ENCODE measurements at regions not wholly inside any gene's neighbourhood (a gene's known extent, or its start where the extent isn't known, plus 50 kb on each side); places are given as distances from the start of the nearest gene placed in this dataset.
"Not testable (repeated sequence)": the region's sequence is repeated elsewhere in the genome, so short reads cannot be mapped to it uniquely, and the experiment has no call there.

DNA sequence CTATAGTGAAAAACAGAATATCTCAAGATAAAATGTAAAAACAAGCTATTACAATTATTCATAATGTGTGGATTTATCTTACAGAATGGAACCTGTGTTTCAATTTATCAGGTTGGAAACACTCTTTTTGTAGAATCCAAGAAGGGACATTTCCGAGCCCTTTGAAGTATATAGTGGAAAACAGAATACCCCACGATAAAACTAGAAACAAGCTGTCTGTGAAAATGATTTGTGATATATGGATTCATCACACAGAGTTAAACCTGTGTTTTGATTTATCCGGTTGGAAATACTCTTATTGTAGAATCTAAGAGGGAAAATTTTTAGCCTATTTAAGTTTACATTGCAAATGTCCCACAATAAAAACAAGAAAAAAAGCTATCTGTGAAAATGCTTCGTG is 388.2 kb downstream of the PRDM9 start:
- no peaks in the 10 kb centered on the region for H3K4me1 ChIP-seq
- peaks cover 0 to 33% (median 14%) of the 10 kb centered on the region in 4 donors for H3K9me3 ChIP-seq
- H3K4me3 ChIP-seq, result no peak overlapping the region
- H3K27ac ChIP-seq, result no peak overlapping the region
- intact Hi-C loops (cut with DNase I; ENCODE audit: low total_unique reads), result no loop called here
- no peaks in the 10 kb centered on the region for H3K27me3 ChIP-seq
- no peak for DNase-seq
- H3K36me3 ChIP-seq, result no peaks in the 10 kb centered on the region
- 75 to 80% (median 79%) methylated on average over 4 of the region's 4 CpGs for WGBS, 5 donors
- TF ChIP-seq POLR2AphosphoS5 (IDR thresholded peaks at IDR 0.05) (no peak), POLR2A (IDR thresholded peaks at IDR 0.05) (no peak), EP300 (IDR thresholded peaks at IDR 0.05) (no peak)
- TF ChIP-seq, protein P1, sequence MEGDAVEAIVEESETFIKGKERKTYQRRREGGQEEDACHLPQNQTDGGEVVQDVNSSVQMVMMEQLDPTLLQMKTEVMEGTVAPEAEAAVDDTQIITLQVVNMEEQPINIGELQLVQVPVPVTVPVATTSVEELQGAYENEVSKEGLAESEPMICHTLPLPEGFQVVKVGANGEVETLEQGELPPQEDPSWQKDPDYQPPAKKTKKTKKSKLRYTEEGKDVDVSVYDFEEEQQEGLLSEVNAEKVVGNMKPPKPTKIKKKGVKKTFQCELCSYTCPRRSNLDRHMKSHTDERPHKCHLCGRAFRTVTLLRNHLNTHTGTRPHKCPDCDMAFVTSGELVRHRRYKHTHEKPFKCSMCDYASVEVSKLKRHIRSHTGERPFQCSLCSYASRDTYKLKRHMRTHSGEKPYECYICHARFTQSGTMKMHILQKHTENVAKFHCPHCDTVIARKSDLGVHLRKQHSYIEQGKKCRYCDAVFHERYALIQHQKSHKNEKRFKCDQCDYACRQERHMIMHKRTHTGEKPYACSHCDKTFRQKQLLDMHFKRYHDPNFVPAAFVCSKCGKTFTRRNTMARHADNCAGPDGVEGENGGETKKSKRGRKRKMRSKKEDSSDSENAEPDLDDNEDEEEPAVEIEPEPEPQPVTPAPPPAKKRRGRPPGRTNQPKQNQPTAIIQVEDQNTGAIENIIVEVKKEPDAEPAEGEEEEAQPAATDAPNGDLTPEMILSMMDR (IDR thresholded peaks at IDR 0.05), result no peak

DNA sequence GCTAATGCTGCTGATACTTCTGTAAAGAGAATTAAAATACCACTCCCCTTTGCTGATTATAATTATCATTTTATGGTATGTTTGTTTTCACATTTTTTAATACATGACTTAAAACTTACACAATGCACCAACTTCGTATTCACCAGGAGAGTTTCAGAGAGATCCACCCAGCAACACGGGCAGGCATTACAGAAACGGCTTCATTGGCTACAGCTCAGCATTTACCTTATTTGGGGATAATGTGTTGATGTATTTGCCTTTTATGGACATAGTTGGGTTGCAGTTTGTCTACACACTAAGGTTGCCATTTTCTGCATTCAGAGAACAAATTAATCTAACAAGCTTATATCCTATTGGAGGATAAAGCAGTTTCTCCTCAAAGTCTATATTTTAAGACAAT is 423.6 kb downstream of the PRDM9 start:
- Histone ChIP-seq H3K27ac (no peak overlapping the region), H3K36me3 (no peaks in the 10 kb centered on the region), H3K27me3 (no peaks in the 10 kb centered on the region), H3K9me3 (peaks cover 0 to 14% (median 4%) of the 10 kb centered on the region in 4 donors), H3K4me3 (no peak overlapping the region), H3K4me1 (no peaks in the 10 kb centered on the region)
- WGBS, 5 donors, result 67 to 79% (median 77%) methylated on average over 3 of the region's 3 CpGs
- intact Hi-C loops (cut with DNase I; ENCODE audit: low total_unique reads), result no loop called here
- no peak for DNase-seq
- TF ChIP-seq POLR2A (IDR thresholded peaks at IDR 0.05), result no peak
- no peak for TF ChIP-seq EP300 (IDR thresholded peaks at IDR 0.05)
- TF ChIP-seq, protein P1 (IDR thresholded peaks at IDR 0.05), result no peak
- no peak for TF ChIP-seq POLR2AphosphoS5 (IDR thresholded peaks at IDR 0.05)

DNA sequence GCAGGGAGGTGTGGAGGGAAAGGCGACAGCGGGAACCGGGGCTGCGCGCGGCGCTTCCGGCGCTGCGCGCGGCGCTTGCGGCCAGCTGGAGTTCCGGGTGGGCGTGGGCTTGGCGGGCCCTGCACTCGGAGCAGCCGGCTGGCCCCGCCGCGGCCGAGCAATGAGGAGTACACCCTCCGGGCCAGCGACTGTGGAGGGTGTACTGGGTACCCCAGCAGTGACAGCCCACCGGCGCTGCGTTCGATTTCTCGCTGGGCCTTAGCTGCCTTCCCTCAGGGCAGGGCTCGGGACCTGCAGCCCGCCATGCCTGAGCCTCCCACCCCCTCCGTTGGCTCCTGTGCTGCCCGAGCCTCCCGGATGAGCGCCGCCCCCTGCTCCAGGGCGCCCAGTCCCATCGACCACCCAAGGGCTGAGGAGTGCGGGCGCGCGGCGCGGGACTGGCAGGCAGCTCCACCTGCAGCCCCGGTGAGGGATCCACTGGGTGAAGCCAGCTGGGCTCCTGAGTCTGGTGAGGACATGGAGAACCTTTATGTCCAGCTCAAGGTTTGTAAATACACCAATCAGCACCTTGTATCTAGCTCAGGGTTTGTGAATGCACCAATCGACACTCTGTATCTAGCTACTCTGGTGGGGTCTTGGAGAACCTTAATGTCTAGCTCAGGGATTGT is 444.0 kb downstream of the PRDM9 start:
- H3K4me1 ChIP-seq; intact Hi-C loops (cut with DNase I; ENCODE audit: low total_unique reads); H3K27me3 ChIP-seq; H3K36me3 ChIP-seq; H3K27ac ChIP-seq: not testable (repeated sequence)
- peak overlapping the region in 2 of 4 donors; percentile 3 to 23 for H3K4me3 ChIP-seq
- peaks cover 0 to 17% (median 8%) of the 10 kb centered on the region in 4 donors for H3K9me3 ChIP-seq
- WGBS, 5 donors, result 82 to 90% (median 86%) methylated on average over 31 to 47 of the region's 47 CpGs
- peak in 1 of 2 donors; percentile 18 for DNase-seq

DNA sequence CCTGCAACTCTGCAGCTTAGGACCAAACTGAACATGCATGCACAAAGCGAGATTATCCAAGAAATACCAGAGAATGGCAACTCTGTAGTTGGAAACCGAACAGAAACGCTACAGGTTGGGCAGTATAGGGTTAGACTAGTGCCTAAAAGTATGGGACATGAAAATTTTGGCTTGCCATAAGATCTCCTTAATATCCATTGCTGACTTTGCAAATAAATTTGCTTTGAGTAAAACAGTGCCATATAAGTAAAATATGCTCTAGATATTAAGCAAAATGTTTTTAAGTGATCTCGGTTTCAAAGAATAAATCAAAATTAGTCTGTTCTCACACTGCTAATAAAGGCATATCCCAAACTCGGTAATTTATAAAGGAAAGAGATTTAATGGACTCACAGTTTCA is 456.0 kb downstream of the PRDM9 start:
- Histone ChIP-seq H3K4me3 (no peak overlapping the region), H3K36me3 (no peaks in the 10 kb centered on the region), H3K27ac (no peak overlapping the region), H3K9me3 (no peaks in the 10 kb centered on the region), H3K4me1 (no peaks in the 10 kb centered on the region), H3K27me3 (no peaks in the 10 kb centered on the region)
- no peak for DNase-seq
- TF ChIP-seq, protein P1 (IDR thresholded peaks at IDR 0.05), result no peak
- no peak for TF ChIP-seq POLR2AphosphoS5 (IDR thresholded peaks at IDR 0.05)
- TF ChIP-seq EP300 (IDR thresholded peaks at IDR 0.05), result no peak
- TF ChIP-seq POLR2A (IDR thresholded peaks at IDR 0.05), result no peak
- 79 to 83% (median 82%) methylated on average over 5 of the region's 5 CpGs for WGBS, 5 donors
- intact Hi-C loops (cut with DNase I; ENCODE audit: low total_unique reads), result no loop called here

DNA sequence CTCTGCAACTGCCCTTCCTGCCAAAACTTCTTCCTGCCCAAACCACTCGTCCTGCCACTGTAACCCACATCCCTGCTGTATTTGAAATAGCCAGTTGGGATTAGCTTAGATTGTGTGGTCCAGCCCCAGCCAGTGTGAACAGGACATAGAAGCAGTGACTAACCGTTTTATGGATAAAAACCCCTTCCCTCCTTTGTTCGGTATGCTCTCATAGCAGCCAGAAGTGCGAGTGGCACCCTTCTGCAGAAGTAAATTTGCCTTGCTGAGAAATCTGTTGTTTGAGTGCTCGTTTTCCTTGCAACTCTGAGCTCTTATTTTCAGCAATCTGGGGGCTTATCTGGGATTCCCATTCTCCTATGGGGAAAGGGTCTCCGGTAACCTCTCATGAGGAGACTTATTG is 470.0 kb downstream of the PRDM9 start:
- intact Hi-C loops (cut with DNase I; ENCODE audit: low total_unique reads), result no loop called here

More for the DNA sequence above, 470.0 kb downstream of the PRDM9 start:
- H3K27ac ChIP-seq, result no peak overlapping the region
- H3K27me3 ChIP-seq, result no peaks in the 10 kb centered on the region
- no peaks in the 10 kb centered on the region for H3K36me3 ChIP-seq
- H3K4me3 ChIP-seq, result no peak overlapping the region
- H3K4me1 ChIP-seq, result no peaks in the 10 kb centered on the region
- 63 to 81% (median 71%) methylated on average over 6 of the region's 6 CpGs for WGBS, 5 donors
- DNase-seq, result no peak
- no peak for TF ChIP-seq POLR2AphosphoS5 (IDR thresholded peaks at IDR 0.05)
- no peak for TF ChIP-seq POLR2A (IDR thresholded peaks at IDR 0.05)
- TF ChIP-seq, protein P1 (IDR thresholded peaks at IDR 0.05), result no peak
- peaks cover 8 to 28% (median 17%) of the 10 kb centered on the region in 4 donors for H3K9me3 ChIP-seq
